T-helper 1 cell treated with Interleukin-12 subunit alpha and Interleukin-12 subunit beta and Interleukin-4 antibody, amounts not matched to agents 30 μg/mL and 1 μg/mL, for 36 hours (primary cell): ENCODE measurements at regions not wholly inside any gene's neighbourhood (a gene's known extent, or its start where the extent isn't known, plus 50 kb on each side); places are given as distances from the start of the nearest gene placed in this dataset.

Source experiments
- H3K27ac Mint-ChIP-seq: one replicate; pipeline ENCODE4 v1.8.0; 2021; ENCODE audit warnings: mild to moderate bottlenecking, mixed read lengths
- H3K27me3 Mint-ChIP-seq: one replicate; pipeline ENCODE4 v1.8.0; 2021; ENCODE audit warnings: low read depth, mixed read lengths
- H3K36me3 Mint-ChIP-seq: one replicate; pipeline ENCODE4 v1.8.0; 2021; ENCODE audit warnings: low read depth, mixed read lengths
- H3K4me1 Mint-ChIP-seq: one replicate; pipeline ENCODE4 v1.8.0; 2021; ENCODE audit warnings: low read depth, mixed read lengths
- H3K4me3 Mint-ChIP-seq: one replicate; pipeline ENCODE4 v1.8.0; 2021; ENCODE audit warnings: mild to moderate bottlenecking, moderate library complexity, mixed read lengths
- H3K9me3 Mint-ChIP-seq: one replicate; pipeline ENCODE4 v1.8.0; 2021; ENCODE audit warnings: mixed read lengths

GRCh38 chr9:20291201-20291600 lies 331.1 kb downstream of the MLLT3 start:
- no peaks in the 10 kb centered on the region for H3K27me3 Mint-ChIP-seq
- no peak overlapping the region for H3K4me3 Mint-ChIP-seq
- peaks cover 3% of the 10 kb centered on the region for H3K4me1 Mint-ChIP-seq
- H3K36me3 Mint-ChIP-seq, result peaks cover 12% of the 10 kb centered on the region
- H3K27ac Mint-ChIP-seq, result no peak overlapping the region
- H3K9me3 Mint-ChIP-seq, result peaks cover 22% of the 10 kb centered on the region

DNA sequence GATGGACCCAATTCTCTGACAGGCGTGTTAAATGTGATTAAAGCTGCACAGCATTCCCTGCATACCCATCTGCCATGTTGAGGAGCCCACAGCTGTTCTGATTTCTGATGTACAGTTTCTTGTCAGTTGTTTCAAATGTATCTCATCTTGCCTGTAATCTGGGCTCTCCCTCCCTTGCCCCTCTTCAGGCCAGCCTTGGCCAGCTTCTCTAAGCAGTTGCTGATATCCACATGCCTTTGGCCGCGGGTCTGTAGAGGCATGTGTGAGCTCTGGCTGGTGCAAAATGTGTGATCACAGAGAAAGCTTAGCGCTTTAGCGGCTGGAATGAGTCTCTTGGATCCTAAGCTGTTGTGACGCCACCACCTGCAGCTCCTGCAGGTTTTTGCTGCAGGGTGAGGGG lies 332.0 kb downstream of the MLLT3 start:
- Mint-ChIP-seq H3K27ac (no peak overlapping the region), H3K36me3 (peaks cover 13% of the 10 kb centered on the region), H3K4me3 (no peak overlapping the region), H3K27me3 (no peaks in the 10 kb centered on the region), H3K9me3 (peaks cover 22% of the 10 kb centered on the region), H3K4me1 (peaks cover 12% of the 10 kb centered on the region)

DNA sequence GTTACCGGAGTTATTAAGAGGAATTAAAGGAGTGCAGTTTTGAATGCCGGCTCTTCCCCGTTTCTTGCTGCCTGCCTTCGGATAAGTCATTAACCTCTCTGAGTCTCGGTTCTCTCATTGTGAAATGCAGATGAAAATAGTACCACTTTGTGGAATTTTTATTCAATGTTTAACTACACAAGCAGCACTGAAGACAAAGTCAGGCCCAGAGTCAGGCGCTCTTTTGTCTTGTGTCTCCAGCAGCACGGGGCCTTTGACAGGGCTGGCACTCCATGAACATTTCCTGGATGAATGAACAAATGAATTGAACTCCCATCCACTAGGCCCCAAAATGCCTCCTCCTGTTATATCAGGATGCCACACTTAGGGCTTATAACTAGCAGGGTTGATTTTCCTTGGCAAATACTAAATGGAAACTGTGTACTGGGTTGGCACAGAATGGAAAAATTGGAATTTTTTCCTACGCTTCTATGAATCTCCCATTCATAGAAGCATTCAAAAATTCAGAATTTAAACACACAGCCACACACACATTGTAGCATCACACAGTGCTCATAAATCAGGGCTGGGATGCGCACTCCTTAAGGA lies 332.8 kb downstream of the MLLT3 start:
- Mint-ChIP-seq H3K4me1 (peaks cover 12% of the 10 kb centered on the region), H3K27ac (no peak overlapping the region), H3K27me3 (no peaks in the 10 kb centered on the region), H3K4me3 (no peak overlapping the region), H3K9me3 (peaks cover 22% of the 10 kb centered on the region), H3K36me3 (peaks cover 13% of the 10 kb centered on the region)

- Mint-ChIP-seq H3K27ac (no peak overlapping the region), H3K27me3 (no peaks in the 10 kb centered on the region), H3K4me1 (peaks cover 12% of the 10 kb centered on the region), H3K9me3 (peaks cover 14% of the 10 kb centered on the region), H3K36me3 (peaks cover 8% of the 10 kb centered on the region), H3K4me3 (no peak overlapping the region)
Observed at GRCh38 chr9:20286969-20287368, 335.3 kb downstream of the MLLT3 start.

GRCh38 chr9:20286154-20286700 lies 336.1 kb downstream of the MLLT3 start:
- Mint-ChIP-seq H3K27ac (no peak overlapping the region), H3K27me3 (no peaks in the 10 kb centered on the region), H3K4me3 (no peak overlapping the region), H3K36me3 (peaks cover 8% of the 10 kb centered on the region), H3K9me3 (peaks cover 11% of the 10 kb centered on the region), H3K4me1 (peaks cover 12% of the 10 kb centered on the region)

DNA sequence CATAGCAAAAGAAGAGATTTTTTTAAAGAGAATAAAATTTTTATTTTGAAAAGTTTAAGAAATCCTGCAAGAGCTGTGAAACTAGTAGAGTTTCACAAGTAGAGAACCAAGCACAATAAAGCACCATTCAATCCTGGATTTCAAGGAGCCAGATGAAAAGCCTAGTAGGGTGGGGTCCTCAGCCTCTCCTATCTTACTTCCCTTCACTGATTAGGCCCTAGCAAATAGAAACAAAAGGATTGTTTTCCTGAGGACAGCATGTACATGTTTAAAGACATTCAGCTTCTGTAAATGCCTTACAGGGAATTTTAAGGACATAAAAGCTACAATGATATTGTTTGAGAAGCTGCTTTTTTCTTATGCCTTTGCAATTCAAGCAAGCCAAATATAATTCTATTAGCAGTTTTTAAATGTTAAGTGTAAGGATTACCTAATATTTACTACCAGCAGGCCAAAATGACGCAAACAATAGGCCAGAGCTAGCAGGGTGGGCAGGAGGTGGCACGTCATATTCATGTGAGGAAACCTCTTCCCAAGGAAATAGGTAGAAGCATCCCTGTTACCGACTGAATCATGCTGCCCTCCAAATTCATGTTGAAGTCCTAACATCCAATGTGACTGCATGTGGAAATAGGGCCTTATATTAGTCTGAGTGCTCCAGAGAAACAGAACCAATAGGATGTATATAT lies 337.6 kb downstream of the MLLT3 start:
- Mint-ChIP-seq H3K27ac (no peak overlapping the region), H3K36me3 (peaks cover 12% of the 10 kb centered on the region), H3K9me3 (peaks cover 16% of the 10 kb centered on the region), H3K4me3 (no peak overlapping the region), H3K27me3 (no peaks in the 10 kb centered on the region), H3K4me1 (peaks cover 16% of the 10 kb centered on the region)

DNA sequence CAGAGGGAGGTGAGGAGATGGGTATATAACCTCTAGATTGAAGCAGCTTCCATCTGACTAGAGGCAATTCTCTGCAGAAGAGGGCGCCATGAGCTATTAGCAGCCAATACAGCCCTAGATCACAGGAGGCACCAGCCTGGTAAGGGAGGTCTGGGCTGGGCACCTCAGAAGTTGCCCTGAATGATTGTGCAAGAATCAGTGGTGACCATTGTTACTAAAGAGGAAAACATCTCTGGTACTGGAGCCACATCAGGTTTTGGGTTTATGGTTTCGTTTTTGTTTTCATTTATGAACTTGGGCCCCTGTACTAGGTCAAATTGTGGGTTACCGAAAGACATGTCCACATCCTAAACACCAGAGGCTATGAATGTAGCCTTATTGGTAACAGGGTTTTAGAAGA lies 342.0 kb downstream of the MLLT3 start:
- peaks cover 50% of the 10 kb centered on the region for H3K9me3 Mint-ChIP-seq
- no peak overlapping the region for H3K4me3 Mint-ChIP-seq
- peaks cover 26% of the 10 kb centered on the region for H3K36me3 Mint-ChIP-seq
- H3K27me3 Mint-ChIP-seq, result no peaks in the 10 kb centered on the region
- peaks cover 4% of the 10 kb centered on the region for H3K4me1 Mint-ChIP-seq
- peak overlapping the region; percentile 19 for H3K27ac Mint-ChIP-seq

- no peaks in the 10 kb centered on the region for H3K27me3 Mint-ChIP-seq
- H3K4me3 Mint-ChIP-seq, result no peak overlapping the region
- peaks cover 37% of the 10 kb centered on the region for H3K36me3 Mint-ChIP-seq
- H3K4me1 Mint-ChIP-seq, result peaks cover 16% of the 10 kb centered on the region
- peaks cover 65% of the 10 kb centered on the region for H3K9me3 Mint-ChIP-seq
- no peak overlapping the region for H3K27ac Mint-ChIP-seq
Observed at GRCh38 chr9:20276762-20277161, 345.5 kb downstream of the MLLT3 start.

DNA sequence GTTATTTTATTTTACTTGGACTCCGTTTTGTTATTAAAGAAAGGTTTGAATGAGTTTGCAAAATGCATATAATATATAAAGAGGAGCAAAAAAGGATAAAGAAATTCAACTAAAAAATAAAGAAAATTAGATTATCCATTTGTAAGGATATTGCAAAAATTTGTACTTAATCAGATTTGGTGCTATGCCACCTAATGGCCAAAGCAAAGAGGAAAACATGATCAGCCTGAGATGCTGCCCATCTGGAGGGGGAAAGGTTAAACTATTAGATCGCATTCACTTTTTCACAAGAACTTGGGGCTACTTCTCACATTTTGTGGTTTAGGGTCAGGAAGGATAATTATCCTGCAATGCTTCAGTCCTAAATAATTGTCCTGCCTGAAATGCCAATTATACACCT lies 350.6 kb downstream of the MLLT3 start:
- H3K9me3 Mint-ChIP-seq, result peaks cover 29% of the 10 kb centered on the region
- H3K27ac Mint-ChIP-seq, result no peak overlapping the region
- no peak overlapping the region for H3K4me3 Mint-ChIP-seq

GRCh38 chr9:20271096-20271495 lies 351.2 kb downstream of the MLLT3 start:
- Mint-ChIP-seq H3K9me3 (peaks cover 26% of the 10 kb centered on the region), H3K4me1 (peaks cover 25% of the 10 kb centered on the region), H3K27ac (peak overlapping the region; percentile 3), H3K4me3 (no peak overlapping the region), H3K27me3 (no peaks in the 10 kb centered on the region), H3K36me3 (peaks cover 18% of the 10 kb centered on the region)

More for the DNA sequence above, 350.6 kb downstream of the MLLT3 start:
- H3K27me3 Mint-ChIP-seq, result no peaks in the 10 kb centered on the region
- H3K4me1 Mint-ChIP-seq, result peaks cover 25% of the 10 kb centered on the region
- H3K36me3 Mint-ChIP-seq, result peaks cover 19% of the 10 kb centered on the region

- Mint-ChIP-seq H3K4me3 (no peak overlapping the region), H3K27me3 (no peaks in the 10 kb centered on the region), H3K36me3 (peaks cover 14% of the 10 kb centered on the region), H3K9me3 (peaks cover 25% of the 10 kb centered on the region), H3K4me1 (peaks cover 25% of the 10 kb centered on the region), H3K27ac (no peak overlapping the region)
Observed at GRCh38 chr9:20270161-20270560, 352.1 kb downstream of the MLLT3 start.

DNA sequence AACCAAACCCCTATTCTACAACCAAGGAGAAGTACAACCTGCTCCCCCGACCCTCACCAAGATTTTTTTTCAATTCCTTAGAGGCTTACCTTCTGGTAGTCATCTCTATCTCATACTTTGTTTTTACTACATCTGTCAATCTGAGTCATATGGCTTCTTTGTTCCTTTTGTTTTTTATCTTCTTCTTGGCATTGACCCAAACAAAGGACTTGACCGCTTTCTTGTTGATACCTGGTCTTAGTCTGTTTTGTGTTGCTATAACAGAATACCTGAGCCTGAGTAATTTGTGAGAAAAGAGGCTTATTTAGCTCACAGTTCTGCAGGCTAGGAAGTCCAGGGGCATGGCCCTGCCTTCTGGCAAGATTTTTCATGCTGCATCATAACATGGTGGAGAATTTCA lies 352.7 kb downstream of the MLLT3 start:
- Mint-ChIP-seq H3K4me3 (no peak overlapping the region), H3K36me3 (peaks cover 11% of the 10 kb centered on the region), H3K27ac (no peak overlapping the region), H3K9me3 (peaks cover 24% of the 10 kb centered on the region), H3K27me3 (no peaks in the 10 kb centered on the region), H3K4me1 (peaks cover 25% of the 10 kb centered on the region)

GRCh38 chr9:20264896-20265295 lies 357.4 kb downstream of the MLLT3 start:
- Mint-ChIP-seq H3K4me3 (no peak overlapping the region), H3K27me3 (no peaks in the 10 kb centered on the region), H3K4me1 (peaks cover 2% of the 10 kb centered on the region), H3K27ac (no peak overlapping the region), H3K36me3 (peaks cover 5% of the 10 kb centered on the region), H3K9me3 (peaks cover 15% of the 10 kb centered on the region)

DNA sequence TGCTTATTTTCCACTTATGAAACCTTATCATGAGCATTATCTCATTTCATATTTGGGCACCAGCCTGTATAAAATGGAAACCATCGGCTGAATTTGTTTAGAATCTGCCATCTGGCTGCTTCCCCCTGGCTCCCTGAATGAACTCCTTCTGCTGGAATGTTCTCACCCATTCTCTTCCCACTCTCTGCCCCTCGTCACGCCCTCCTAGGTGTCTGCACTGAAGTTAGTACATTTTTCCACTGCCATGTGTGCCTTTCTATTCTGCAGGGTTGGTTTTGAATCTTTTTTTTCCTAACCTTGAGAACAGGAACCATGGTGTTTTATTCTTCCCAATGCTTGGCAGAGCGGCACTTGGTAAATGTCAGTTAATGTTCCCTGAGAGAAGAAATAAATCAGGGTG lies 359.7 kb downstream of the MLLT3 start:
- Mint-ChIP-seq H3K9me3 (peaks cover 21% of the 10 kb centered on the region), H3K27ac (no peak overlapping the region)

GRCh38 chr9:20256284-20256948 lies 365.9 kb downstream of the MLLT3 start:
- Mint-ChIP-seq H3K27ac (peak overlapping the region; percentile 73), H3K36me3 (peaks cover 5% of the 10 kb centered on the region), H3K27me3 (no peaks in the 10 kb centered on the region), H3K4me1 (peaks cover 20% of the 10 kb centered on the region), H3K9me3 (peaks cover 6% of the 10 kb centered on the region), H3K4me3 (no peak overlapping the region)

More for the DNA sequence above, 359.7 kb downstream of the MLLT3 start:
- Mint-ChIP-seq H3K4me1 (no peaks in the 10 kb centered on the region), H3K36me3 (peaks cover 7% of the 10 kb centered on the region), H3K4me3 (no peak overlapping the region), H3K27me3 (no peaks in the 10 kb centered on the region)
